ENCODE measurements at regions not wholly inside any gene's neighbourhood (a gene's known extent, or its start where the extent isn't known, plus 50 kb on each side); places are given as distances from the start of the nearest gene placed in this dataset.

- H3K27ac Mint-ChIP-seq = no peak overlapping the region
- no peak for TF ChIP-seq CTCF (IDR thresholded peaks at IDR 0.05)
- H3K27me3 Mint-ChIP-seq (ENCODE audit: low read depth, poor library complexity) = no peaks in the 10 kb centered on the region
- H3K4me3 Mint-ChIP-seq = no peak overlapping the region
- no peak for DNase-seq
- no peaks in the 10 kb centered on the region for H3K36me3 Mint-ChIP-seq (ENCODE audit: low read depth)
- H3K9me3 Mint-ChIP-seq = no peaks in the 10 kb centered on the region
- H3K4me1 Mint-ChIP-seq = peaks cover 10% of the 10 kb centered on the region
These were observed 885.7 kb downstream of the PLA2G4A start for GRCh38 chr1:187714470-187714869.

DNA sequence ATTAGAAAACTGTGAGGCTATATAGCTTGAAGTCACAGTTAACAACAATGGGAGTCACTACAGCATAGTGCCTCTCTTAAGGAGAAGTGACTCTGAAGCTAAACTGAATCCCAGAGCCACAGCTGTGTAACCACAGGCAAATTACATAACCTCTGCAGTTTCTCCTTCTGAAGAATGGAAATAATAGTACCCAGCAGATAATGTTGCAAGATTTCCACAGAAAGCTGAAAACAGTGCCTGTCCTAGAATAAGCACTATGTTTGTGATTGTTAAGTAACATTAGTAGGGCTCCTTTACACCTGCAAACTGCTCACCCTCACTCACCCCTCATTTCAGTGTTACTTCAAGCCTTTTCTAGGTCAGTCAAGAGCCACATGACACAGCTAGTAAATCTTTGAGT lies 886.7 kb downstream of the PLA2G4A start:
- no peak overlapping the region for H3K4me3 Mint-ChIP-seq
- TF ChIP-seq CTCF (IDR thresholded peaks at IDR 0.05) = no peak
- H3K4me1 Mint-ChIP-seq = peaks cover 10% of the 10 kb centered on the region

DNA sequence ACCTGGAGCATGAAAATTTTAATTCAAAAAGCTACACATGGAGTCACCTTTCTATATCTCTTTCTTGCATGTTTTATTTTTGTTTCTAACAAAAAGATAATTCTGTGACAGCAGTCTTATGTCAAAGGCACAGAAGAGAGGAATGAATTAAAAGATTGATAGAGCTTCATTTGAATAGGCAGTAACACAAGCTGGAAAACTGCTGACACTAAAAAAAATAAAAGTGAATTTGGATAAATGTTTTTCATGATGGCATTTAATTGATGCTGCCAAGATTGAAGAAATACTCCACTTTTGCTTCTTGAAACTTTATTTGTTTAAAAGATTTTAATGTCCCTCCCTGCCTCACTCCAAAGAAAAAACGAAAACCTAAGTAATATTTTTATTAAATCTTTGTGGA lies 887.4 kb downstream of the PLA2G4A start:
- Mint-ChIP-seq H3K9me3 (no peaks in the 10 kb centered on the region), H3K4me3 (no peak overlapping the region), H3K27me3 (ENCODE audit: low read depth, poor library complexity) (no peaks in the 10 kb centered on the region), H3K36me3 (ENCODE audit: low read depth) (no peaks in the 10 kb centered on the region), H3K27ac (no peak overlapping the region), H3K4me1 (peaks cover 10% of the 10 kb centered on the region)
- DNase-seq = no peak
- TF ChIP-seq CTCF (IDR thresholded peaks at IDR 0.05) = no peak

More for the DNA sequence above, 886.7 kb downstream of the PLA2G4A start:
- no peak for DNase-seq
- peak overlapping the region; percentile 24 for H3K27ac Mint-ChIP-seq
- no peaks in the 10 kb centered on the region for H3K9me3 Mint-ChIP-seq
- no peaks in the 10 kb centered on the region for H3K27me3 Mint-ChIP-seq (ENCODE audit: low read depth, poor library complexity)
- H3K36me3 Mint-ChIP-seq (ENCODE audit: low read depth) = no peaks in the 10 kb centered on the region

DNA sequence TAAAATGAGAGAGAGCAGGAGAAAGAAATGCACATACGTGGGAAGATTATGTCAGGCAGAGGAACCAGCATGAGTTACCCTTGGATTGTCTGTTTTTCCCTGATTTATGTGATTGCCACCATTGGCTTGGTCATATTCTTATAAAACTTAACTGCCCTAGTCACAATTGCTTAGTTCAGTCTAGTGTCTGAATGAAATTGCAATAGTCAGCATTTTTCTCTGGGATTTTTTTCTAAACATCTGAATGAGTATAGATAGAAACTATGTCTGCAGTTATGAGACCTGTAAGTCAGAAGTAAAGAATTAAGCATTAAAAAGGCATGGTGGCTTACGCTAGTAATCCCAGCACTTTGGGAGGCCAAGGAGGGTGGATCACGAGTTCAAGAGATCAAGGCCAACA lies 889.8 kb downstream of the PLA2G4A start:
- Mint-ChIP-seq H3K4me3 (no peak overlapping the region), H3K36me3 (ENCODE audit: low read depth) (no peaks in the 10 kb centered on the region), H3K27ac (no peak overlapping the region), H3K9me3 (no peaks in the 10 kb centered on the region), H3K27me3 (ENCODE audit: low read depth, poor library complexity) (no peaks in the 10 kb centered on the region), H3K4me1 (peaks cover 10% of the 10 kb centered on the region)
- TF ChIP-seq CTCF (IDR thresholded peaks at IDR 0.05) = no peak
- no peak for DNase-seq

- TF ChIP-seq CTCF (IDR thresholded peaks at IDR 0.05) = no peak
- DNase-seq = no peak
- no peaks in the 10 kb centered on the region for H3K9me3 Mint-ChIP-seq
- no peak overlapping the region for H3K4me3 Mint-ChIP-seq
- H3K4me1 Mint-ChIP-seq = peaks cover 4% of the 10 kb centered on the region
- no peak overlapping the region for H3K27ac Mint-ChIP-seq
- H3K27me3 Mint-ChIP-seq (ENCODE audit: low read depth, poor library complexity) = no peaks in the 10 kb centered on the region
- H3K36me3 Mint-ChIP-seq (ENCODE audit: low read depth) = no peaks in the 10 kb centered on the region
These were observed 892.5 kb downstream of the PLA2G4A start for GRCh38 chr1:187721216-187721615.

DNA sequence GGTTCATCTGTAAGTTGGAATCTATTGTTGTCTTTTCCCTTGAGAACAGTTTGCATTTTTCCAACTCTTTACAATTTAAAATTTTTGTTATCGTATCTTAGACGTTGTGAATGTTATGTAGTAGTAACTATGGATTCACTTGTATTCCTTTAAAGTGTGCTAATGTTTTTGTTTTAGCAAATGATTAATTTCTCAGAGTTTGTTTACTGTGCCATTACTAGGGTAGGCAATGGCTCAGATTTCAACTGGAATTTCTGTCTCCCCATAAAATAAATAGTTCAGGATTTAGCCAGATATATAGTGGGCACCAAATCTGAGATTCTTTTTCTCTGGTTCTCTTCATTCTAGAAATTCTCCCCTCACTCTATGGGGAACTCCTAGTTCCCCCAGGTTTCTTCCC lies 896.5 kb downstream of the PLA2G4A start:
- no peak for DNase-seq
- H3K27me3 Mint-ChIP-seq (ENCODE audit: low read depth, poor library complexity) = no peaks in the 10 kb centered on the region
- TF ChIP-seq CTCF (IDR thresholded peaks at IDR 0.05) = no peak
- no peaks in the 10 kb centered on the region for H3K9me3 Mint-ChIP-seq
- H3K27ac Mint-ChIP-seq = no peak overlapping the region
- H3K4me3 Mint-ChIP-seq = no peak overlapping the region
- H3K36me3 Mint-ChIP-seq (ENCODE audit: low read depth) = no peaks in the 10 kb centered on the region
- no peaks in the 10 kb centered on the region for H3K4me1 Mint-ChIP-seq

Measured in nephron progenitor cell (in vitro differentiated cells).